Left cardiac atrium (tissue), 4 donors: ENCODE measurements at regions not wholly inside any gene's neighbourhood (a gene's known extent, or its start where the extent isn't known, plus 50 kb on each side); places are given as distances from the start of the nearest gene placed in this dataset.

Source experiments
- ATAC-seq, 2 donors: fragments of 200-7000 bp; cut with Tn5 transposase; one replicate each; pipeline ENCODE4 v1.9.1; 2020; ENCODE audit warnings: mild to moderate bottlenecking in 2 of 2, moderate library complexity in 2 of 2
- DNase-seq: peaks from one replicate; pipeline ENCODE4 v3.0.0-alpha.2; 2020
- intact Hi-C, 2 donors: fragments of 100-400 bp; cut with DNase I; formaldehyde crosslinking; loops; one replicate each; pipeline versions ENCODE4 v1.14.1 to v1.15.1; 2022 to 2023
- donor health status: DM: no; HTN: yes; CAD: no.
- donor health status: DM: no; HTN: yes; CAD: no; lungs with severe emphysema.
- donor health status: DM: yes; HTN: yes; CAD: no.
- donor health status: Dilated cardiomyopathy.

DNA sequence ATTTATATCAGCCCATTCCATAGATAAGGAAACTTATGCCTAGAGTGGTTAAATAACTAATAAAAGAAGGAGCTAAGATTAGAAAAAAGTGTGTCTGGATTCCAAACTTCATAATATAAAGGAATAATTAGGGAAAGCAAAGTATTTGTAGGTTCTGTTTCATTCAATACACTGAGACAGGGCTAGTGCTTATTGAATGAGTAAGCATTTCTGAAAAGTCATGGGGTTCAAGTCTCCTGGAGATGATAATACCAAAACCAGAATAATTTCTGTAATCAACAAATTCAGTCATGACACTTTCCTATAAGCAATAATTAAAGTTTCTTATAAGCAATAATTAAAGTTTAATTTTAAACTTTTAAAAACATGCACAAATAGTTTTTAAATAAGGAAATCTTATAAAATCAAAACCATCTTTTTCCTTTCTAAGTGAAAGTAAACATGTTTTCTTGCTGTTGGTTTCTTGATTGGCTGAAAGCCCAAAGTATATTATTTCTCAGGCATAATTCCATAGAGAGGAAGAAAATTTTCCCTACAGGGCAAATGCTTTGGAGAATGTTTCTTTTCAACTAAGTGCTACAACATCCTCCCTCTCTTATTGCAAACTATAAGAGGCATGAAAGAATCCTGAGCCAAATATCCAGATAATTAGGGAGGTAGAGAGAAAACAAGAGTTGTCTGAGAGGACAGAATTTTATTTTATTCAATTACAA lies 510.2 kb downstream of the PRELID2 start:
- DNase-seq (no peak), ATAC-seq (no peak)
- intact Hi-C loops, result no loop called here

DNA sequence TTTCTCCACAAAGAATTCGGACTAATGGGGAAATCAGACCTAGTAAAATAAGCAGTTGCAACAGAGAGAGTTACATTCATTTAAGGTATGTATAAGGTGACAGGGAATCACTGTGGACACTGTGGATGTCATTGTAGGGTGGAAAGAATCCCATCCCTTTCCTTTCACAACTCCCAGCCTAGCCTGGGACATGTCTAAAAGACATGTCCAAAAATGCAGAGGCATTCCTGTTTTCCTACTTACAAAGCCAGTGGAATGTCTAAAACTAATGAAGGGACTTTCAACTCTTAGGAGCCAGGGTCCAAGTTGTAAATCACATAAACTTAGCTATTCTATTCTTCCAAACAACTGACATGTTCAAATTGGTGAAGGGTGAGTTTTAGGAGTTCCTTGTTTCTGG lies 511.0 kb downstream of the PRELID2 start:
- DNase-seq (no peak), ATAC-seq (no peak)
- intact Hi-C loops, result no loop called here

DNA sequence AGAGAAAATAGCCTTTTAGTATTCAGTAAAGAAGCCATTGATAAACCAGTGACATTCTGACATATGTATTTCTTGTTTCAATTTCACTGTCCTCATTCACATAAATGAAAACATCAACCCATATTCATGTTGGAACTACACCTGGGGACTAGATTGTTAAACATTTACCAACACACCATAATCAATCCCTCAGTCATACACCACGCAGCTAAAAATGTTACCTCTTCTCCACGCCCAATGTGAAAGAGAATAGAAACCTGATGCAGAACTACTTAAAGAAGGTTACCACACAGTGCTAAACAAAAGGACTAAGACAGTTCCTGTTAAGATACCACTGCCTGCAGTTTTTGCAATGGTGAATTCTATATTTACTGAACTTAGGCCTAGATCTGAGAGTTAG lies 518.9 kb downstream of the PRELID2 start:
- ATAC-seq (no peak), DNase-seq (no peak)
- intact Hi-C loops, result no loop called here

DNA sequence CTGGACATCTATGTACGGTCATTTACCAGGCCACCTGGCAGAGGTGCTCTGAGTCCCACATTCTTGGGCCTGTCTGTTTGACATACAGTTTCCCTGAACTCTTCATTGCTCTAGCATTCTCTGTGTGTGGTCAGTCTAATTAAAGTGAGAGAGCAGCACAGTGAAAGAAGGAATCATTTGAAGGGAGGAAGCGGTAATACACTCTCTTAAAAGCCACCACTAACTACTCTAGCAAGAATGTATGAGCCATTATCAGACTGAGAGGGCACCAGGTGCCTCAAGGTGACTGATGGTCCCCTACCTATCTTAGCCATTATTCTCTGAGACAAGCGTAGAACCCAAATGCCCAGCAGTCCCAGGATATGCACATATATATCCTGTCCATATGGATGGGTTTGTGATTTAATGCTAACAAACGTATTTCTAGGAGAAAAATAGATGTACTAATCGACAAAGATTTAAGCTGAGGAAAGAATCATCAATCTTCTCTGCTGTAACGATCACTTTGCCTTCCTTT lies 527.2 kb downstream of the PRELID2 start:
- ATAC-seq (no peak), DNase-seq (no peak)
- intact Hi-C loops, result no loop called here

DNA sequence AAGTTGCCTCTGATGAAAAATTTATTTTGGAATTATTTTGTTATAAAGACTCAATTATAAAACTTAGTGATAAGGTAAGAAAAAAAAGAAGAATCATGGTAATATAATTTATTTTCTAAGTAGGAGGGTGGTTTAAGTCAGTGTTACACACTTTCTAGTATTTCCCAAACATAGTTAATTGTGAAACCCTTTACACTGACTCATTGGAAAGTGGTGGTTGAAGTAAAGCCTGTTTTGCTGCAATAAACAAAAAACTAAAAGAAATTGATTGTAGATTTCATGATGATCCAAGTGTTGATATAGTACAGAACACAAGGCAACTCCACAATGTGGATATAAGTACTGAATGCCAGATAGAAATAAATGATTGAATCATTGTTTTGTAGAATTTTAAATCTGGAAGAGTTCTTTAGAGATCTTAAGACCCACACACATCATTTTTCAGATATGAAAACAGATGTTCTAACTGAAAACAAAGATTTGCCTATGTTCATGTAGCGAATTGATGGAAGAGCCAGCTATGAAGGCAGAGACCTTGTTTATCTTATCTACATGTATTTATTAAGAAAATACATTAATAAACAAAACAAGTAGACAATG lies 539.8 kb downstream of the PRELID2 start:
- intact Hi-C loops, result no loop called here
- no peak for ATAC-seq

DNA sequence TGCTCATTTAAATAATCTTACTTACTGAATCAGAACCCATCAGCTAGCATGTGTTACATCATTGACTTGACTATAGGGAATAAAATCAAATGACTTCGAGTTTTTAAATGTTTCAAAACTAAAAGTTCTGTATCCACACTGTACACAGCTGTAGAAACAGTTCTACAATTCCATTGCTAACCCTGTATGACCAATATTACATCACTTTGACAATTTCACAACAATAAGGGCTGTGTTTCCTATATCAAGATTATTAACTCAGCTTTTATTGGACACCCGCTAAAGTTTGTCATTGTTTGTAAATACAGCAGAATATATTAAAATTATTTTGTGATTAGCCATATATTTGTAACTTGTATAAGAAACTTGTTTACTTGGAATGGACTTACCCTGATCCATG lies 540.8 kb downstream of the PRELID2 start:
- ATAC-seq (no peak), DNase-seq (no peak)
- intact Hi-C loops, result no loop called here

More for the DNA sequence above, 539.8 kb downstream of the PRELID2 start:
- DNase-seq, result no peak

DNA sequence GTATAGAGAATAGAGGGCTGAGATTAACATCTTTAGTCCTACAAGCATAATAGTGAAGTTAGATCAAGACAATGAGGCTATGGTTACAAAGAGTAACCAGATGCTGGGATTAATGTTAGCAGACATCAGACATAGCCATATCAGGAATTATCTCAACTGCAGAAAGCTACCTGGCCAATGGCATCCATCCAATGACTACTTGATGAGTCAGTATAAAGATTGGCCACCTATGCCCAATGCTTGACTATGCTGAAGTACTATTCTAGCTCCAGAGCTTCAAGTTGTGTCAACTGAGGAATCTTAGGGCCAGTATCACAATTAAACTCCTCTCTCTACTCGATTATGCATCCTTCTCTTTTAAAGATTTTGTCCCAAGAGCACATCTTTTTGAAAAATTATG lies 541.4 kb downstream of the PRELID2 start:
- intact Hi-C loops, result no loop called here
- ATAC-seq, result no peak
- DNase-seq, result no peak

DNA sequence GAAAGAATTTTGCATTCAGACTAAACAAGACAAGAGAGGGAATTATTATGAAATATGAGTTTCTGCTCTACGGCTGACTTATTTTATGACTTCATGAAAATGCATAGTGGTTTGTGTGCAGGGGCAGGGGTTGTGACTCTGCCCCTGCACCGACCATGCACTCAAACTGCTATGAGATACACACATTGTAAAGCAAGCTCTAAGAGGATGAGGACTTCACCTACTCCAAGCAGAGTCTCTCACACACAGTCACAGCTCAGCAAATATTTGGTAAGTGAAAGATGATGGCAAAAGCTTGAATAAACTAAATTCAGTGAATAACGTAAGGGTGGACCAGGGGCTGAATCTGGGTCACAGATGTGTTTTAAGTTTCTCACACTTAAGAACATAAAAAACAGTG lies 542.9 kb downstream of the PRELID2 start:
- intact Hi-C loops, result no loop called here
- DNase-seq, result no peak
- no peak for ATAC-seq

DNA sequence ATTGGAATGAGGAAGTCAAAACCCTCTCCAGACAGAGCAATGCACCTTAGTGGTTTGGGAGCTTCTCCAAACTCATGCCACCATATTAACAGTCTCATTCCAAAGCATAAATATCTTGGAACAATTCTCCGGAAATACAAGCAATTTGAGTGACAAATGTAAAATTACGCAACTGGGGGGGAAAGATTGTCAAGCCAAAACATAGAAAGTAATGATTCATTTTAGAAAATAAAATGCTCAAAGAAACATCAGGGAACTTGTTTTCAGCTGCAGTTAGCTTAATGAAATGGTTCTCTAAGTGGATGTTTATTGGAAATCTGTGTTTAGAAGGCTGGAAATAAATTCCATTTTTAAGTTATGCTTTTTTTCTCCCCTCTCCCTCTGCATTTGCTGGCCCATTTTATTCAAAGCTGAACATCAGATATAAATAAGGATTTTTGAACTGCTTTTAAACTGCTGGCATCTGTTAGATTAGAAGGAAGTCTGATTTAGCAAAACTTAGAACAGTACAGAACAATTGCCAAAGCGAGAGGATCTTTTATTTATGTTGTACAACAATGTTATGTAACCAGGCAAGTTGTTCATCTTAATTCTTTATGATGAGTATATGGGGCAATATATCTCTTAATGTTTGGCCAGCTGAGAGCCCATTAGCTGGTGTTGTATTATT lies 551.9 kb downstream of the PRELID2 start:
- ATAC-seq (no peak), DNase-seq (no peak)
- intact Hi-C loops, result no loop called here

DNA sequence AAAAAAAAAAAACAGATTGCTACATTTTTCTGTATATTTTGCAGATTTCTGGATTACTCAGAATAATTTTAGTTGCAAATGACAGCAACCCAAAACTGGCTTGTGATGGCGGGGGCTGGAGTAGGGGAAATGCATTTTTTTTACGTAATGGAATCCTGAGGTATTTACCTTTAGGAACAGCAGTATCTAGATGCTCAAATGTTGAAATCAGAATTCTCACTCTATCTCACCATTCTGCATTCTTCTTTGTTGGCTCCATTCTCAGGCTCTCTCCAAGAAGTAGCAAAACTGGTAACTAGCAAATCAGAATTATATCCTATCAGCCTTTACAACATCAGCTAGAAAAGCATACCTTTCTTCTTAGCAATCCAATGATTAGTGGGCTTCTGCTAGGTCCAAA lies 554.3 kb downstream of the PRELID2 start:
- no peak for ATAC-seq
- intact Hi-C loops, result no loop called here
- no peak for DNase-seq

DNA sequence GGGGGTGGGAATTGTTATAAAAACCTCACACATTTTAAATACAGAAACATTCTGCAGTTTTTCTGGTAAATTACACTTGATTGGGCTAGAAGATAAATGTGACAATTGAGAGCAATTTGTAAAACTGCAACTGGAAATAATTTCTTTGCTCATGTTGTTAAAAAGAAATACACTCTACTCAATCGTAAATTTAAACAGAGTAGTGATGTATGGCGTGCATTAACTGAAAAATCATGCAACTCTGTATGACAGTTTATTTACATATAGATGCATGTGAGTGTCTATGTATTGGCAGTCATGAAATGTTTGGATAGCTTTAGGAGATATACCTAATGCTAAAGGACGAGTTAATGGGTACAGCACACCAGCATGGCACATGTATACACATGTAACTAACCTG lies 554.9 kb downstream of the PRELID2 start:
- intact Hi-C loops, result no loop called here
- DNase-seq (no peak), ATAC-seq (no peak)

DNA sequence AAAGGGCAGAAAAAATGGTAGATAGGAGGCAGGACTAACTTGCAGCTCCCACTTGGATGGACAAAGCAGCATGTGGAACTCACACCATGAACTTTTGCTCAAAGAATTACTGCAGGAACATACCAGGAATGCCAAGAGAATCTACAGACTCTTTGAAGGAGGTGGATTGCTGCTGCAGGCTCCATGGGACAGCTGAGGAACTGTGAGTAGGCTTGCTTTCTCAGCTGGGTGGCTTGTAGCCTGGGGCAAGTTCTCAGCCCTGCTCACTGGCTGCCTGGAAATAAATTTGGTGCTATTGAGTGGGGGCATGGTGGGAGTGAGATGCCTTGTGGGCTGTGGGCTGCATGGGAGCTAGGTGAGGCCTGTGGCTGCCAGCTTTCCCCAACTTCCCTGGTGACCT lies 574.5 kb downstream of the PRELID2 start:
- no peak for DNase-seq
- ATAC-seq, result no peak
- intact Hi-C loops, result no loop called here

DNA sequence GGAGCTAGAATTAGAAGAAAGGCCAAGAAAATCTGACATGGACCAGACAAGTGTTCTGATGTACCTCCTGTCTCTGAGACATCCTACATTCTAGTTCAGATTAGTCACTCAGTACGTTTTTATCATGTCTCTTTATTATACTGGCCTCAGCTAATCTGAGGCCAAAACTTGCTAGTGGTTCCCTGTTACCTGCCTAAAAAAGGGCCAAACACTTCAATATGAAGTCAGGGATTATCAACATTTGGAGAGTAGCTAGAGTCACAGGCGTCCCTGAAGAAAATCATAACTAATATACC lies 587.4 kb downstream of the PRELID2 start:
- intact Hi-C loops, result no loop called here
- DNase-seq (no peak), ATAC-seq (no peak)

DNA sequence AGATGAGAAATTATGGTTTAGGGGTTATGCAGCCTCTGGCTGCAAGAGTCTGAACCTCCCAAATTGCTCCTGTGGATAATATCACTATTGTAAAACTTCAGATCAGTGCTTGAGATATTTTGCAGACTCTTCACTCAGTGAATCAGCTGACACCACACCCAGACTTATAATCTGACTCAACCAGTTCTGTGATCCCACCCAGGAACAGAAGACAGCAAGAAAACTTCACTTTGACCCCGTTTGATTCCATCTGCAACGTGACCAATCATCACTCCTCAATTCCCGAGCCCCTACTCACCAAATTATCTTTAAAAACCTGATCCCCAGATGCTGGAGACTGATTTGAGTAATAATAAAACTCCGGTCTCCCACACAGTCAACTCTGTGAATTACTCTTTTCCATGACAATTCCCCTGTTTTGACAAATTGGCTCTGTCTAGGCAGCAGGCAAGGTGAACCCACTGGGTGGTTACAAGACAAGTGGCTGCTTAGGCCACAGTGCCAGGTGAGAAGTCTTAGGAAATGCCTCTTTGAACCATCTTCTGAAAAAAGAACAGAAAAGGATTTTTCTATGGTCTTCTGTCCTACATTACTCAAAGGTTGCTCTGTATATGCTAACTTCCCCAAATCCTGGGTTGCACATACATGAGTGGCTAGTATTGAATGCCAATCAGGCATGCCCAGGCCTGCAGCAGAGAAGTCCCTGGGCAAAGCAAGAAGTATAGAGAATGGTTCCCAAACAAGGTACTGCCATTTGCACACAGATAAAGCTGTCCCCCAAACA lies 588.0 kb downstream of the PRELID2 start:
- DNase-seq, result no peak
- intact Hi-C loops, result no loop called here

DNA sequence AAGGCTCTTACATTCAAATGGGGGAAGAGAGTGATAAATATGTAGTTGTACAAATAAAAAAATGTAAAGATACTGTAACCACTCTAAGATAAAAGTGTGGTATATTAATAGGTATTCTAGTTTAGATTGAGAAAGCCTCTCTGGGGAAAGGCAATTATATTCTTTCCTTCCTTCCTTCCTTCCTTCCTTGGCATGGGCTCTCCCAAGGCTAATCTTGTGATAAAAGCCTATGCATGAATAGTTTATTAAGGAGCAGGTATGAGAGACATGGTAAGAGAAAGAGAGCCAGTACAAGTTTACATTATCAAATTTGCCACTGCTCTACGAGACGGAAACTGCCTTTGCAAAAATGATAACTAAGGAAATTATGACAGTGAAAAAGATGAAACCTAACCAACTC lies 588.8 kb downstream of the PRELID2 start:
- no peak for ATAC-seq
- intact Hi-C loops, result no loop called here
- DNase-seq, result no peak

More for the DNA sequence above, 588.0 kb downstream of the PRELID2 start:
- ATAC-seq, result no peak

DNA sequence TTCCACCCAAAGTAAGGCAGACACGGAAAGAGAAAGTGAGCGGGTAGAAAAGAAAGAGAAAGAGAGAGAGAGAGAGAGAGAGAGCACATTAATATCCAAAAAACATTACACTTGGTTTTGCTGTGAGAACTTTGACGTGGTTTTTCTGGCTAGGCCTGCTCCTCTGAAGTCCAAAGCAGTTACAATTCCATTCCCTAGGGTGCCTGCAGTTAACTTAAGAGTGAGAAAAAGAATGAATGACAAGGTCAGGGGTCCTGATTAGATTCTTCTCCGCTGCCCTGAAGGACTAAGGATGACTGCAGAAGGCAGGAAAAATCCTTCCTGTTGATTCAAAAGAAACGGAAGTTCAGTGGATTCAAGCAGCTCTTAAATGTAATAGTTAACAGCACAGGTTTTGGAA lies 589.8 kb downstream of the PRELID2 start:
- no peak for DNase-seq
- peak; percentile 33 to 47 for ATAC-seq
- intact Hi-C loops, result no loop called here

DNA sequence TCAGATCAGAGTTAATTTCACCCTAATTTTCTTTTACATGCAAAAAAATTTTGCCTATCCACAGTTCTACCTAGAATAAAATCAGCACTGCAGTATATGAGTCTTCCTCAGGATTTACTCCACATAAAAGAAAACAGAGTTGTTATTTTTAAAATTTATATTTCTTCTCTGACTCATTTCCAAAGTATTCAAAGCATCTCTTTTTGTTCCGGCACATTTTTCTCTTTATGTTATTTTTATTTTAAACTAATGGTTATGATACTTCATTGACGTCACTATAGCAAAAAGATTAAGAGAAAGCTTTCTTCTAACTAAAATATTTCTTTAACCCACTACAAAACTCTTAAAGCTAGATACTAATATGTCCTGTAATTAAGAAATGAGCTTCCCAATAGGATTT lies 590.4 kb downstream of the PRELID2 start:
- intact Hi-C loops, result no loop called here
- no peak for ATAC-seq
- DNase-seq, result no peak

DNA sequence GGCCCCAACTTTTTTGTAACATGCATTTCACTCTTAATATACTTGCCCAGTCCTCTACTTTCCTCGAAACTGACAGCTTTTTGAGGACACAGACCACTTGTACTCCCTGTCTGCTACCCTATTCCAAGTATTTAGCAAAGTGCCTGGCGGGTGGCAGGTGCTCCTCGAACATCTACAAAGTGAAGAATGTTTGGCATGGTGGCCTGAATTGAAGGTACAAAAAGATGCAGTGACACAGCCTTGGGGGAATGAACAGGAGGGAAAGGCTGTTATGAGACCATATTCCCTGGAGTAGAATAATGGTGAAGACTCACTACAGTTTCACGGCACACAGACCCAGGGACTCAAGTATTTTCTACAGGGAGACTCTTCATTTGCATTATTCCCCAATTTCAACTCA lies 590.9 kb downstream of the PRELID2 start:
- intact Hi-C loops, result no loop called here
- ATAC-seq (no peak), DNase-seq (no peak)

DNA sequence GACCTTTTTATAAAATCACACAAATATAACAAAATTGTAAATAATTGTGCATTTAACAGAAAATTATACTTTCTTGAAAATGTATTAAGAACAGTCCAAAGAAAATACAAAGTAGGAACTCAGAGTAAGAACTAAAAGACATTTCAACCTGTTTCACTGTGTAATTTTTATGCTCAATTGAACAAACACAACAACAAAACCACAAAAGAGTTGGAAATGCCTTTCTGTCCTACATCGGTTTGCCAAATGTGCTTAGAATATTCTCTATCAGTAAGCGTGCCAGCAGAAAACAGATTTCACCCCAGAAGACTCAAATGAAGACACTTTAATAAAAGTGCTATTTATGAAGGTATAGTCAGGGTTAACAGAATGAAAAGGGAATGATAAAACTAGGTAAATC lies 592.1 kb downstream of the PRELID2 start:
- ATAC-seq (no peak), DNase-seq (no peak)
- intact Hi-C loops, result no loop called here

DNA sequence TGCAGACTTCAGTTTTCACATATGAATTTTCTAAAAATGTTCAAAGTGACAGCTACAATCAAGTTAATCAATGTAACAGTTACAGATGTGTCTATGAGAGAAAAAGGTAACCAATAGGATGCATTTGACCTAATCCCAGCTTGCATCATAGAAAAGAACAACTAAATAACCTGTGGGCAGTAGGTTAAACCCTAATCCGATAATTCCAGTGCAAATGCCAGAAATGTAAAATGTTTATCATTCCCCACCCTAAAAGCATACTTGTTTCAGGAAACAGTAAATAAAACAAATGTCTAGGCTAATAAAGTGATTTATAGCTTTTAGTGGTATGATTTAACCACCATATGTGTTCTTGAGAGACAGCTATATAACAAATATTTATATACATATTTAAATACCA lies 592.6 kb downstream of the PRELID2 start:
- no peak for ATAC-seq
- intact Hi-C loops, result no loop called here

More for the DNA sequence above, 592.6 kb downstream of the PRELID2 start:
- no peak for DNase-seq
